Glutamatergic neuron (in vitro differentiated cells): ENCODE measurements at regions not wholly inside any gene's neighbourhood (a gene's known extent, or its start where the extent isn't known, plus 50 kb on each side); places are given as distances from the start of the nearest gene placed in this dataset.

Experiments
- DNase-seq: peaks from one replicate; pipeline ENCODE4 v3.0.0; 2022
- H3K27ac Mint-ChIP-seq: one replicate; pipeline ENCODE4 v1.8.0; 2020; ENCODE audit warnings: mild to moderate bottlenecking, mixed read lengths, inconsistent platforms; ENCODE audit not compliant: unreplicated experiment
- H3K27me3 Mint-ChIP-seq: one replicate; pipeline ENCODE4 v1.8.0; 2020; ENCODE audit warnings: mild to moderate bottlenecking, moderate library complexity, mixed read lengths, inconsistent platforms; ENCODE audit not compliant: unreplicated experiment
- H3K36me3 Mint-ChIP-seq: one replicate; pipeline ENCODE4 v1.8.0; 2020; ENCODE audit warnings: mild to moderate bottlenecking, mixed read lengths, inconsistent platforms; ENCODE audit not compliant: unreplicated experiment
- H3K4me1 Mint-ChIP-seq: one replicate; pipeline ENCODE4 v1.8.0; 2020; ENCODE audit warnings: mild to moderate bottlenecking, low read depth, mixed read lengths, inconsistent platforms; ENCODE audit not compliant: unreplicated experiment
- H3K4me3 Mint-ChIP-seq: one replicate; pipeline ENCODE4 v1.8.0; 2020; ENCODE audit warnings: mild to moderate bottlenecking, mixed read lengths, inconsistent platforms; ENCODE audit not compliant: unreplicated experiment
- H3K9me3 Mint-ChIP-seq: one replicate; pipeline ENCODE4 v1.8.0; 2020; ENCODE audit warnings: mild to moderate bottlenecking, moderate library complexity, mixed read lengths, inconsistent platforms; ENCODE audit not compliant: unreplicated experiment
- CTCF ChIP-seq: fragments of 200-600 bp; sonication (generic); IDR thresholded peaks from one replicate; pipeline ENCODE4 v1.5.0; 2021; ENCODE audit not compliant: partially characterized antibody, unreplicated experiment

- Mint-ChIP-seq H3K4me3 (no peak overlapping the region), H3K36me3 (peaks cover 9% of the 10 kb centered on the region), H3K27me3 (peaks cover 19% of the 10 kb centered on the region), H3K4me1 (no peaks in the 10 kb centered on the region), H3K27ac (no peak overlapping the region), H3K9me3 (peaks cover 10% of the 10 kb centered on the region)
- TF ChIP-seq CTCF = no peak
- no peak for DNase-seq
These were observed 187.9 kb upstream of the LYSMD4 start for GRCh38 chr15:99921101-99921500.

- no peak for TF ChIP-seq CTCF
- peaks cover 8% of the 10 kb centered on the region for H3K27me3 Mint-ChIP-seq
- H3K36me3 Mint-ChIP-seq = peaks cover 9% of the 10 kb centered on the region
- H3K4me1 Mint-ChIP-seq = no peaks in the 10 kb centered on the region
- no peak for DNase-seq
- H3K4me3 Mint-ChIP-seq = no peak overlapping the region
- H3K9me3 Mint-ChIP-seq = peaks cover 8% of the 10 kb centered on the region
- H3K27ac Mint-ChIP-seq = no peak overlapping the region
These were observed 184.8 kb upstream of the LYSMD4 start for GRCh38 chr15:99918072-99918471.

GRCh38 chr15:99917252-99917651 is 184.0 kb upstream of the LYSMD4 start:
- Mint-ChIP-seq H3K9me3 (peaks cover 8% of the 10 kb centered on the region), H3K36me3 (peaks cover 9% of the 10 kb centered on the region), H3K27ac (no peak overlapping the region), H3K27me3 (peaks cover 8% of the 10 kb centered on the region), H3K4me3 (no peak overlapping the region), H3K4me1 (no peaks in the 10 kb centered on the region)
- no peak for TF ChIP-seq CTCF
- no peak for DNase-seq

GRCh38 chr15:99916668-99917223 is 183.5 kb upstream of the LYSMD4 start:
- Mint-ChIP-seq H3K27me3 (peaks cover 8% of the 10 kb centered on the region), H3K9me3 (peaks cover 8% of the 10 kb centered on the region), H3K27ac (no peak overlapping the region), H3K36me3 (peaks cover 9% of the 10 kb centered on the region), H3K4me3 (no peak overlapping the region), H3K4me1 (no peaks in the 10 kb centered on the region)
- no peak for DNase-seq
- TF ChIP-seq CTCF = no peak

- peaks cover 6% of the 10 kb centered on the region for H3K27me3 Mint-ChIP-seq
- peaks cover 6% of the 10 kb centered on the region for H3K36me3 Mint-ChIP-seq
- H3K9me3 Mint-ChIP-seq = peaks cover 7% of the 10 kb centered on the region
- no peak for DNase-seq
- no peak overlapping the region for H3K4me3 Mint-ChIP-seq
- H3K4me1 Mint-ChIP-seq = peaks cover 2% of the 10 kb centered on the region
- TF ChIP-seq CTCF = no peak
- no peak overlapping the region for H3K27ac Mint-ChIP-seq
These were observed 181.5 kb upstream of the LYSMD4 start for GRCh38 chr15:99914723-99915122.
